ENCODE measurements at regions not wholly inside any gene's neighbourhood (a gene's known extent, or its start where the extent isn't known, plus 50 kb on each side); places are given as distances from the start of the nearest gene placed in this dataset.

GRCh38 chr14:23899788-23900187 lies 53.8 kb upstream of the DHRS4 start:
- no peaks in the 10 kb centered on the region for H3K4me1 Mint-ChIP-seq (ENCODE audit: low read depth, unreplicated experiment)
- no peak overlapping the region for H3K27ac Mint-ChIP-seq (ENCODE audit: unreplicated experiment)
- no peak overlapping the region for H3K4me3 Mint-ChIP-seq (ENCODE audit: low read depth, unreplicated experiment)
- CTCF ChIA-PET: interaction anchor here (0.6 kb wide), 1 partner anchor 15 kb away, joined by 3 read pairs; no protein-coding TSS in a partner anchor
- intact Hi-C loops (cut with micrococcal nuclease; ENCODE audit: unreplicated experiment): no loop called here
- H3K27me3 Mint-ChIP-seq (ENCODE audit: unreplicated experiment): peaks cover 35% of the 10 kb centered on the region
- no peaks in the 10 kb centered on the region for H3K36me3 Mint-ChIP-seq (ENCODE audit: insufficient read depth, unreplicated experiment)
- no peaks in the 10 kb centered on the region for H3K9me3 Mint-ChIP-seq (ENCODE audit: low read depth, unreplicated experiment)
- no TSS peak for BruUV-seq (replicated peaks)
- no peak for DNase-seq
- no peak for TF ChIP-seq CTCF (IDR thresholded peaks at IDR 0.05; ENCODE audit: unreplicated experiment)

DNA sequence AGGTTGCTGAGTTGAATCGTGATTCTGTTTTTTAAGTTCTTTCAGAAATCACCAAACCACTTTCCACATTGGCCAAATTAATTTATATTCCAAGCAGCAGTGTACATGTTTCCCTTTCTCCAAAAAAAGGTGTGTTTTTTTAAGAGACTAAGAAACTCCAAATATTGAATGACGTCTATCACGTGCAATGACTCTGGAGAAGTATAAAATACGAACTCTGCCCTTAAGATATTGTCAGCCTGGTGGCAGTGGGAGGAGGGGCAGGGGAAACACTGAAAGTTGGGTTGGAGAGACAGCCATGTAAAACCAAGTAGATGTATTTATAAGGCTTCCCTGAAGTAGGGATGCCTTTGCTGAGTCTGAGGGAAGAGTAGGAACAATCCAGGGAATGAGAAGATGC lies 50.1 kb upstream of the DHRS4 start:
- Mint-ChIP-seq H3K4me1 (ENCODE audit: low read depth, unreplicated experiment) (no peaks in the 10 kb centered on the region), H3K27me3 (ENCODE audit: unreplicated experiment) (peaks cover 65% of the 10 kb centered on the region), H3K4me3 (ENCODE audit: low read depth, unreplicated experiment) (no peak overlapping the region), H3K27ac (ENCODE audit: unreplicated experiment) (no peak overlapping the region), H3K9me3 (ENCODE audit: low read depth, unreplicated experiment) (no peaks in the 10 kb centered on the region), H3K36me3 (ENCODE audit: insufficient read depth, unreplicated experiment) (no peaks in the 10 kb centered on the region)
- no peak for TF ChIP-seq CTCF (IDR thresholded peaks at IDR 0.05; ENCODE audit: unreplicated experiment)
- DNase-seq: no peak
- CTCF ChIA-PET: no interaction called here
- no TSS peak for BruUV-seq (replicated peaks)
- intact Hi-C loops (cut with micrococcal nuclease; ENCODE audit: unreplicated experiment): no loop called here

All from Calu3 (cell line).